SH-SY5Y (cell line): ENCODE measurements at regions not wholly inside any gene's neighbourhood (a gene's known extent, or its start where the extent isn't known, plus 50 kb on each side); places are given as distances from the start of the nearest gene placed in this dataset.

ENCODE experiments used
- GATA2 ChIP-seq: IDR thresholded peaks from 2 replicates; pipeline ENCODE4 v1.6.1; 2011; ENCODE audit warnings: mild to moderate bottlenecking, low read depth, low read length
- GATA3 ChIP-seq: IDR thresholded peaks from 2 replicates; pipeline ENCODE4 v1.6.1; 2011; ENCODE audit warnings: low read depth, mild to moderate bottlenecking, low read length, moderate library complexity

GRCh38 chr6:141843178-141843834, 289.4 kb upstream of the GJE1 start:
- TF ChIP-seq GATA2 = no peak
- no peak for TF ChIP-seq GATA3
